PC-3 (cell line): ENCODE measurements at regions not wholly inside any gene's neighbourhood (a gene's known extent, or its start where the extent isn't known, plus 50 kb on each side); places are given as distances from the start of the nearest gene placed in this dataset.

ENCODE experiments used
- EZH2 ChIP-seq: fragments of 300-600 bp; sonication (generic); IDR thresholded peaks from one replicate; pipeline ENCODE4 v1.6.1; 2017; ENCODE audit warnings: antibody characterized with exemption, mild to moderate bottlenecking, low read length; ENCODE audit not compliant: unreplicated experiment
- EZH2phosphoT487 ChIP-seq: fragments of 300-600 bp; sonication (generic); IDR thresholded peaks from 2 replicates; pipeline ENCODE4 v1.6.1; 2018; ENCODE audit warnings: mild to moderate bottlenecking, antibody characterized with exemption, low read length, borderline replicate concordance
- TF ChIP-seq, protein P1 (sequence below): fragments of 300-600 bp; sonication (generic); conservative IDR thresholded peaks from 2 replicates; pipeline ENCODE4 v1.5.1; 2017; ENCODE audit warnings: antibody characterized with exemption, low read depth, mild to moderate bottlenecking, low read length

- TF ChIP-seq, protein P1, sequence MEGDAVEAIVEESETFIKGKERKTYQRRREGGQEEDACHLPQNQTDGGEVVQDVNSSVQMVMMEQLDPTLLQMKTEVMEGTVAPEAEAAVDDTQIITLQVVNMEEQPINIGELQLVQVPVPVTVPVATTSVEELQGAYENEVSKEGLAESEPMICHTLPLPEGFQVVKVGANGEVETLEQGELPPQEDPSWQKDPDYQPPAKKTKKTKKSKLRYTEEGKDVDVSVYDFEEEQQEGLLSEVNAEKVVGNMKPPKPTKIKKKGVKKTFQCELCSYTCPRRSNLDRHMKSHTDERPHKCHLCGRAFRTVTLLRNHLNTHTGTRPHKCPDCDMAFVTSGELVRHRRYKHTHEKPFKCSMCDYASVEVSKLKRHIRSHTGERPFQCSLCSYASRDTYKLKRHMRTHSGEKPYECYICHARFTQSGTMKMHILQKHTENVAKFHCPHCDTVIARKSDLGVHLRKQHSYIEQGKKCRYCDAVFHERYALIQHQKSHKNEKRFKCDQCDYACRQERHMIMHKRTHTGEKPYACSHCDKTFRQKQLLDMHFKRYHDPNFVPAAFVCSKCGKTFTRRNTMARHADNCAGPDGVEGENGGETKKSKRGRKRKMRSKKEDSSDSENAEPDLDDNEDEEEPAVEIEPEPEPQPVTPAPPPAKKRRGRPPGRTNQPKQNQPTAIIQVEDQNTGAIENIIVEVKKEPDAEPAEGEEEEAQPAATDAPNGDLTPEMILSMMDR: no peak
- no peak for TF ChIP-seq EZH2
- TF ChIP-seq EZH2phosphoT487: no peak
These were observed 172.7 kb upstream of the C14orf180 start for GRCh38 chr14:104406831-104407230.
